ENCODE measurements at regions not wholly inside any gene's neighbourhood (a gene's known extent, or its start where the extent isn't known, plus 50 kb on each side); places are given as distances from the start of the nearest gene placed in this dataset.

- DNase-seq = no peak
- Histone ChIP-seq H3K36me3 (ENCODE audit: control insufficient read depth, insufficient read depth, low read length) (no peaks in the 10 kb centered on the region), H3K4me1 (ENCODE audit: control insufficient read depth, insufficient read depth, low read length) (no peaks in the 10 kb centered on the region), H3K9ac (ENCODE audit: extremely low read depth, low read length, poor library complexity, severe bottlenecking) (no peak overlapping the region), H3K9me3 (ENCODE audit: control insufficient read depth, low read length) (no peaks in the 10 kb centered on the region), H3K27me3 (ENCODE audit: control insufficient read depth, insufficient read depth, low read length, poor library complexity, severe bottlenecking) (no peaks in the 10 kb centered on the region), H3K4me3 (ENCODE audit: low read length) (no peak overlapping the region), H3K27ac (ENCODE audit: low read depth, low read length) (no peak overlapping the region)
- Mint-ChIP-seq H3K4me1 (no peaks in the 10 kb centered on the region), H3K9me3 (peaks cover 3% of the 10 kb centered on the region), H3K4me3 (no peak overlapping the region), H3K27me3 (ENCODE audit: insufficient read depth) (no peaks in the 10 kb centered on the region), H3K27ac (no peak overlapping the region), H3K36me3 (ENCODE audit: low read depth) (no peaks in the 10 kb centered on the region)
- no peak for TF ChIP-seq CTCF (conservative IDR thresholded peaks at IDR 0.05)
- 95% methylated on average over 3 of the region's 3 CpGs; no CpG with 5 or more reads in 1 of the 2 experiments for WGBS, 2 experiments (ENCODE audit: insufficient coverage in 1 of 2, insufficient read length in 1 of 2)
Measured at GRCh38 chr5:125506124-125506523, 759.7 kb upstream of the ZNF608 start.

- Histone ChIP-seq H3K9me3 (ENCODE audit: control insufficient read depth, low read length) (no peaks in the 10 kb centered on the region), H3K9ac (ENCODE audit: extremely low read depth, low read length, poor library complexity, severe bottlenecking) (no peak overlapping the region), H3K36me3 (ENCODE audit: control insufficient read depth, insufficient read depth, low read length) (no peaks in the 10 kb centered on the region), H3K27me3 (ENCODE audit: control insufficient read depth, insufficient read depth, low read length, poor library complexity, severe bottlenecking) (no peaks in the 10 kb centered on the region), H3K27ac (ENCODE audit: low read depth, low read length) (no peak overlapping the region), H3K4me3 (ENCODE audit: low read length) (no peak overlapping the region), H3K4me1 (ENCODE audit: control insufficient read depth, insufficient read depth, low read length) (no peaks in the 10 kb centered on the region)
- Mint-ChIP-seq H3K4me3 (no peak overlapping the region), H3K4me1 (no peaks in the 10 kb centered on the region), H3K27ac (no peak overlapping the region), H3K36me3 (ENCODE audit: low read depth) (no peaks in the 10 kb centered on the region), H3K27me3 (ENCODE audit: insufficient read depth) (no peaks in the 10 kb centered on the region), H3K9me3 (peaks cover 3% of the 10 kb centered on the region)
- TF ChIP-seq CTCF (conservative IDR thresholded peaks at IDR 0.05) = no peak
- no CpG with 5 or more reads among the region's 1 CpG for WGBS, 2 experiments (ENCODE audit: insufficient coverage in 1 of 2, insufficient read length in 1 of 2)
- DNase-seq = no peak
Measured at GRCh38 chr5:125508225-125508624, 761.8 kb upstream of the ZNF608 start.

- no peak for DNase-seq
- no peaks in the 10 kb centered on the region for H3K27me3 ChIP-seq (ENCODE audit: control insufficient read depth, insufficient read depth, low read length, poor library complexity, severe bottlenecking)
- H3K27ac ChIP-seq (ENCODE audit: low read depth, low read length) = no peak overlapping the region
- no peak overlapping the region for H3K9ac ChIP-seq (ENCODE audit: extremely low read depth, low read length, poor library complexity, severe bottlenecking)
- no peak overlapping the region for H3K4me3 ChIP-seq (ENCODE audit: low read length)
- Mint-ChIP-seq H3K9me3 (peaks cover 3% of the 10 kb centered on the region), H3K27me3 (ENCODE audit: insufficient read depth) (no peaks in the 10 kb centered on the region), H3K27ac (no peak overlapping the region), H3K4me3 (no peak overlapping the region), H3K4me1 (no peaks in the 10 kb centered on the region), H3K36me3 (ENCODE audit: low read depth) (no peaks in the 10 kb centered on the region)
- no peaks in the 10 kb centered on the region for H3K9me3 ChIP-seq (ENCODE audit: control insufficient read depth, low read length)
- no peaks in the 10 kb centered on the region for H3K36me3 ChIP-seq (ENCODE audit: control insufficient read depth, insufficient read depth, low read length)
- no peak for TF ChIP-seq CTCF (conservative IDR thresholded peaks at IDR 0.05)
- H3K4me1 ChIP-seq (ENCODE audit: control insufficient read depth, insufficient read depth, low read length) = no peaks in the 10 kb centered on the region
Measured at GRCh38 chr5:125510651-125511050, 764.2 kb upstream of the ZNF608 start.
